Astrocyte (in vitro differentiated cells and primary cell): ENCODE measurements at regions not wholly inside any gene's neighbourhood (a gene's known extent, or its start where the extent isn't known, plus 50 kb on each side); places are given as distances from the start of the nearest gene placed in this dataset.

ENCODE experiments used
- EZH2 ChIP-seq: IDR thresholded peaks from 2 replicates; pipeline ENCODE4 v1.6.1; 2012; ENCODE audit warnings: mild to moderate bottlenecking, low read length, inconsistent platforms; ENCODE audit not compliant: insufficient read depth
- TF ChIP-seq, protein P1 (sequence below): IDR thresholded peaks from 2 replicates; pipeline ENCODE4 v1.5.1; 2011; ENCODE audit warnings: low read depth, mild to moderate bottlenecking, inconsistent platforms, low read length, moderate library complexity; ENCODE audit not compliant: insufficient read depth

DNA sequence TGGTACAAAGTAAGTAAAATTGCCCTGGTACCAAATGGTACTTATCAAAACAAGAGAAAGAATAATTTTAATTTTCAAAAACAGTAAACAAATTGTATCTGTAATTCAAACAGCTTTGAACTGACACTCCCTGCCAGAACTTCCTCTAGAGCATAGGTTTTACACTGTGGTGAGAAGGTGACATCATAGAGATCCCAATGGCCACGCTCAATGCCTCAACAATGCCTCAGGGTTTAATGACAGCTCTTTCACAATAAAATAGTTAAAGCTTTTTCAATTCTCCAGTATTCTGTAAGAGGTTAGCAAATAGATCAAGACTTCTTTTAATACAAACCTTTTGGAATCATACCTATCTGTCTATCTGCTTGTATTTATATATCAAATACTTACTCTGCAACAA, 437.1 kb downstream of the PRR16 start:
- TF ChIP-seq, protein P1, sequence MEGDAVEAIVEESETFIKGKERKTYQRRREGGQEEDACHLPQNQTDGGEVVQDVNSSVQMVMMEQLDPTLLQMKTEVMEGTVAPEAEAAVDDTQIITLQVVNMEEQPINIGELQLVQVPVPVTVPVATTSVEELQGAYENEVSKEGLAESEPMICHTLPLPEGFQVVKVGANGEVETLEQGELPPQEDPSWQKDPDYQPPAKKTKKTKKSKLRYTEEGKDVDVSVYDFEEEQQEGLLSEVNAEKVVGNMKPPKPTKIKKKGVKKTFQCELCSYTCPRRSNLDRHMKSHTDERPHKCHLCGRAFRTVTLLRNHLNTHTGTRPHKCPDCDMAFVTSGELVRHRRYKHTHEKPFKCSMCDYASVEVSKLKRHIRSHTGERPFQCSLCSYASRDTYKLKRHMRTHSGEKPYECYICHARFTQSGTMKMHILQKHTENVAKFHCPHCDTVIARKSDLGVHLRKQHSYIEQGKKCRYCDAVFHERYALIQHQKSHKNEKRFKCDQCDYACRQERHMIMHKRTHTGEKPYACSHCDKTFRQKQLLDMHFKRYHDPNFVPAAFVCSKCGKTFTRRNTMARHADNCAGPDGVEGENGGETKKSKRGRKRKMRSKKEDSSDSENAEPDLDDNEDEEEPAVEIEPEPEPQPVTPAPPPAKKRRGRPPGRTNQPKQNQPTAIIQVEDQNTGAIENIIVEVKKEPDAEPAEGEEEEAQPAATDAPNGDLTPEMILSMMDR = no peak
- TF ChIP-seq EZH2 = no peak
